ENCODE measurements at regions not wholly inside any gene's neighbourhood (a gene's known extent, or its start where the extent isn't known, plus 50 kb on each side); places are given as distances from the start of the nearest gene placed in this dataset.

GRCh38 chr5:101176605-101177004, 273.5 kb upstream of the ST8SIA4 start:
- peaks cover 0 to 7% (median 0%) of the 10 kb centered on the region in 5 donors for H3K27me3 Mint-ChIP-seq
- ChIA-PET POLR2A (no interaction called here), CTCF (no interaction called here)
- Histone ChIP-seq H3K36me3 (ENCODE audit: control insufficient read depth in 2 of 3, insufficient read depth in 3 of 3, low read length in 3 of 3) (no peaks in the 10 kb centered on the region), H3K9me3 (ENCODE audit: control insufficient read depth in 2 of 3, low read length in 3 of 3) (no peaks in the 10 kb centered on the region), H3K4me1 (ENCODE audit: control insufficient read depth in 2 of 2, insufficient read depth in 2 of 2, low read length in 2 of 2) (no peaks in the 10 kb centered on the region), H3K27ac (ENCODE audit: low read depth, low read length) (no peak overlapping the region), H3K27me3 (ENCODE audit: control insufficient read depth in 2 of 2, insufficient read depth in 2 of 2, low read length in 2 of 2) (no peaks in the 10 kb centered on the region), H3K4me3 (ENCODE audit: low read length) (no peak overlapping the region)
- H3K4me1 Mint-ChIP-seq, result no peaks in the 10 kb centered on the region
- ATAC-seq (no peak), DNase-seq (no peak)
- H3K4me3 Mint-ChIP-seq, result no peak overlapping the region
- H3K9me3 Mint-ChIP-seq, result peaks cover 0 to 8% (median 0%) of the 10 kb centered on the region in 11 donors
- H3K36me3 Mint-ChIP-seq, result no peaks in the 10 kb centered on the region
- intact Hi-C loops (cut with micrococcal nuclease), result no loop called here
- no peak overlapping the region for H3K27ac Mint-ChIP-seq

- no peaks in the 10 kb centered on the region for H3K36me3 ChIP-seq (ENCODE audit: control insufficient read depth in 2 of 3, insufficient read depth in 3 of 3, low read length in 3 of 3)
Measured at GRCh38 chr5:101174981-101175380, 271.9 kb upstream of the ST8SIA4 start.

DNA sequence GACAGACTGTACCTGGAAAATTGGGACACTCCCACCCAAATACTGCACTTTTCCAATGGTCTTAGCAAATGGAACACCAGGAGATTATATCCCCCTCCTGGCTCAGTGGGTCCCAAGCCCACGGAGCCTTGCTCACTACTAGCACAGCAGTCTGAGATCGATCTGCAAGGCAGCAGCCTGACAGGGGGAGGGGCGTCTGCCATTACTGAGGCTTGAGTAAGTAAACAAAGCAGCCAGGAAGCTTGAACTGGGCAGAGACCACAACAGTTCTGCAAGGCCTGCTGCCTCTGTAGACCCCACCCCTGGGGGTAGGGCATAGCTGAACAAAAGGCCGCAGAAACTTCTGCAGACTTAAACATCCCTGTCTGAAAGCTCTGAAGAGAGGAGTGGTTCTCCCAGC, 260.0 kb upstream of the ST8SIA4 start:
- CTCF ChIA-PET, result no interaction called here
- Mint-ChIP-seq H3K4me1 (no peaks in the 10 kb centered on the region), H3K9me3 (peaks cover 0 to 4% (median 0%) of the 10 kb centered on the region in 11 donors), H3K4me3 (no peak overlapping the region), H3K27ac (no peak overlapping the region), H3K36me3 (no peaks in the 10 kb centered on the region), H3K27me3 (peaks cover 0 to 14% (median 5%) of the 10 kb centered on the region in 5 donors)
- intact Hi-C loops (cut with micrococcal nuclease), result no loop called here
- Histone ChIP-seq H3K4me3 (ENCODE audit: low read length) (no peak overlapping the region), H3K36me3 (ENCODE audit: control insufficient read depth in 2 of 3, insufficient read depth in 3 of 3, low read length in 3 of 3) (no peaks in the 10 kb centered on the region), H3K9me3 (ENCODE audit: control insufficient read depth in 2 of 3, low read length in 3 of 3) (no peaks in the 10 kb centered on the region), H3K4me1 (ENCODE audit: control insufficient read depth in 2 of 2, insufficient read depth in 2 of 2, low read length in 2 of 2) (no peaks in the 10 kb centered on the region), H3K27me3 (ENCODE audit: control insufficient read depth in 2 of 2, insufficient read depth in 2 of 2, low read length in 2 of 2) (no peaks in the 10 kb centered on the region), H3K27ac (ENCODE audit: low read depth, low read length) (no peak overlapping the region)
- POLR2A ChIA-PET, result no interaction called here
- ATAC-seq (no peak), DNase-seq (no peak)

More at GRCh38 chr5:101174981-101175380, 271.9 kb upstream of the ST8SIA4 start:
- no peak overlapping the region for H3K4me3 ChIP-seq (ENCODE audit: low read length)
- ATAC-seq, result no peak
- peaks cover 0 to 5% (median 0%) of the 10 kb centered on the region in 5 donors for H3K27me3 Mint-ChIP-seq
- no peaks in the 10 kb centered on the region for H3K27me3 ChIP-seq (ENCODE audit: control insufficient read depth in 2 of 2, insufficient read depth in 2 of 2, low read length in 2 of 2)
- H3K9me3 ChIP-seq (ENCODE audit: control insufficient read depth in 2 of 3, low read length in 3 of 3), result no peaks in the 10 kb centered on the region
- H3K4me1 Mint-ChIP-seq, result no peaks in the 10 kb centered on the region
- POLR2A ChIA-PET, result no interaction called here
- no peak overlapping the region for H3K4me3 Mint-ChIP-seq
- CTCF ChIA-PET, result no interaction called here
- no peaks in the 10 kb centered on the region for H3K4me1 ChIP-seq (ENCODE audit: control insufficient read depth in 2 of 2, insufficient read depth in 2 of 2, low read length in 2 of 2)
- no peaks in the 10 kb centered on the region for H3K36me3 Mint-ChIP-seq
- DNase-seq, result no peak
- intact Hi-C loops (cut with micrococcal nuclease), result no loop called here
- no peak overlapping the region for H3K27ac Mint-ChIP-seq
- H3K27ac ChIP-seq (ENCODE audit: low read depth, low read length), result no peak overlapping the region
- H3K9me3 Mint-ChIP-seq, result peaks cover 0 to 8% (median 0%) of the 10 kb centered on the region in 11 donors

GRCh38 chr5:101160002-101160401, 256.9 kb upstream of the ST8SIA4 start:
- ATAC-seq (no peak), DNase-seq (no peak)
- no peaks in the 10 kb centered on the region for H3K4me1 Mint-ChIP-seq
- no peak overlapping the region for H3K27ac Mint-ChIP-seq
- H3K27me3 Mint-ChIP-seq, result peaks cover 0 to 11% (median 5%) of the 10 kb centered on the region in 5 donors
- H3K4me3 ChIP-seq (ENCODE audit: low read length), result no peak overlapping the region
- ChIA-PET CTCF (no interaction called here), POLR2A (no interaction called here)
- no peaks in the 10 kb centered on the region for H3K4me1 ChIP-seq (ENCODE audit: control insufficient read depth in 2 of 2, insufficient read depth in 2 of 2, low read length in 2 of 2)
- peaks cover 0 to 7% (median 0%) of the 10 kb centered on the region in 5 donors for H3K36me3 Mint-ChIP-seq
- H3K4me3 Mint-ChIP-seq, result no peak overlapping the region
- no peaks in the 10 kb centered on the region for H3K36me3 ChIP-seq (ENCODE audit: control insufficient read depth in 2 of 3, insufficient read depth in 3 of 3, low read length in 3 of 3)
- H3K9me3 ChIP-seq (ENCODE audit: control insufficient read depth in 2 of 3, low read length in 3 of 3), result no peaks in the 10 kb centered on the region
- intact Hi-C loops (cut with micrococcal nuclease), result no loop called here
- no peaks in the 10 kb centered on the region for H3K27me3 ChIP-seq (ENCODE audit: control insufficient read depth in 2 of 2, insufficient read depth in 2 of 2, low read length in 2 of 2)
- no peak overlapping the region for H3K27ac ChIP-seq (ENCODE audit: low read depth, low read length)
- peaks cover 0 to 13% (median 4%) of the 10 kb centered on the region in 11 donors for H3K9me3 Mint-ChIP-seq

DNA sequence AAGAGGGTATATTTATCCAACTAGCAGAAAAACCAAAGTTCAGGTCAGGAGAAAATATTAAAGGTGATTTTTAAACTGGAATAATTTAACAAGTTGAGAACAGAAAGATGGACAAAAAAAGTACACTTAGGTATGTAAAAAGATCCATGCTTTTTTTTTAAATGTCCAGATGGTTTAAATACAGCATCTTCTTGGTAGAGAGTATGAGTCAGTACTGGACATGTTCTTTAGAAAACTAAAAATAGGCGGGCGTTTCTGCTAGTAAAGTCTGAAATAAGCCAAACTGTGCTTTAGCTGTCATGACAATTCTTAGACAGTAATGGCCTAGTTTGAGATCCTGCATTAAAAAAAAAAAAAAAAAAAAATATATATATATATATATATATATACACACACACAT, 255.9 kb upstream of the ST8SIA4 start:
- Mint-ChIP-seq H3K4me1 (no peaks in the 10 kb centered on the region), H3K4me3 (no peak overlapping the region), H3K27ac (no peak overlapping the region), H3K9me3 (peaks cover 0 to 13% (median 4%) of the 10 kb centered on the region in 11 donors), H3K27me3 (peaks cover 0 to 7% (median 4%) of the 10 kb centered on the region in 5 donors), H3K36me3 (peaks cover 0 to 7% (median 0%) of the 10 kb centered on the region in 5 donors)
- Histone ChIP-seq H3K36me3 (ENCODE audit: control insufficient read depth in 2 of 3, insufficient read depth in 3 of 3, low read length in 3 of 3) (no peaks in the 10 kb centered on the region), H3K27me3 (ENCODE audit: control insufficient read depth in 2 of 2, insufficient read depth in 2 of 2, low read length in 2 of 2) (no peaks in the 10 kb centered on the region), H3K27ac (ENCODE audit: low read depth, low read length) (no peak overlapping the region), H3K4me1 (ENCODE audit: control insufficient read depth in 2 of 2, insufficient read depth in 2 of 2, low read length in 2 of 2) (no peaks in the 10 kb centered on the region), H3K9me3 (ENCODE audit: control insufficient read depth in 2 of 3, low read length in 3 of 3) (no peaks in the 10 kb centered on the region), H3K4me3 (ENCODE audit: low read length) (no peak overlapping the region)
- intact Hi-C loops (cut with micrococcal nuclease), result no loop called here
- ATAC-seq (no peak), DNase-seq (no peak)
- POLR2A ChIA-PET, result no interaction called here
- CTCF ChIA-PET, result no interaction called here

GRCh38 chr5:101153526-101153925, 250.4 kb upstream of the ST8SIA4 start:
- H3K27ac ChIP-seq (ENCODE audit: low read depth, low read length), result no peak overlapping the region
- CTCF ChIA-PET, result no interaction called here

DNA sequence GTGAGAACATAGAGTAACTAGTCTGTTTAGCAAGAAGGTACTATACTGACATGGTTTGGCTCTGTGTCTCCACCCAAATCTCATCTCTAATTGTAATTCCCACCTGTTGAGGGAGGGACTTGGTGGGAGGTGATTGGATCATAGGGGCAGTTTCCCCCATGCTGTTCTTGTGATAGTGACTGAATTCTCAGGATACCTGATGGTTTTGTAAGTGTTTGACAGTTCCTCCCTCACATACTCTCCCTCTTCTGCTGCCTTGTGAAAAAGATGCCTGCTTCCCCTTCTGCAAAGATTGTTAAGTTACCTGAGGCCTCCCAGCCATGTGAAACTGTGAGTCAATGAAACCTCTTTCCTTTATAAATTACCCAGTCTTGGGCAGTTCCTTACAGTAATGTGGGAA, 240.4 kb upstream of the ST8SIA4 start:
- no peaks in the 10 kb centered on the region for H3K4me1 Mint-ChIP-seq
- ATAC-seq (no peak), DNase-seq (no peak)
- no peak overlapping the region for H3K27ac Mint-ChIP-seq
- no peak overlapping the region for H3K4me3 ChIP-seq (ENCODE audit: low read length)
- H3K27me3 Mint-ChIP-seq, result peaks cover 0 to 9% (median 6%) of the 10 kb centered on the region in 5 donors
- H3K9me3 ChIP-seq (ENCODE audit: control insufficient read depth in 2 of 3, low read length in 3 of 3), result no peaks in the 10 kb centered on the region
- no peak overlapping the region for H3K4me3 Mint-ChIP-seq
- POLR2A ChIA-PET, result no interaction called here
- no peaks in the 10 kb centered on the region for H3K27me3 ChIP-seq (ENCODE audit: control insufficient read depth in 2 of 2, insufficient read depth in 2 of 2, low read length in 2 of 2)
- H3K36me3 ChIP-seq (ENCODE audit: control insufficient read depth in 2 of 3, insufficient read depth in 3 of 3, low read length in 3 of 3), result no peaks in the 10 kb centered on the region
- peaks cover 0 to 17% (median 3%) of the 10 kb centered on the region in 11 donors for H3K9me3 Mint-ChIP-seq
- CTCF ChIA-PET, result no interaction called here
- intact Hi-C loops (cut with micrococcal nuclease), result no loop called here
- H3K36me3 Mint-ChIP-seq, result no peaks in the 10 kb centered on the region
- no peaks in the 10 kb centered on the region for H3K4me1 ChIP-seq (ENCODE audit: control insufficient read depth in 2 of 2, insufficient read depth in 2 of 2, low read length in 2 of 2)
- no peak overlapping the region for H3K27ac ChIP-seq (ENCODE audit: low read depth, low read length)

More at GRCh38 chr5:101153526-101153925, 250.4 kb upstream of the ST8SIA4 start:
- H3K9me3 Mint-ChIP-seq, result peaks cover 0 to 13% (median 4%) of the 10 kb centered on the region in 11 donors
- intact Hi-C loops (cut with micrococcal nuclease), result no loop called here
- peaks cover 0 to 5% (median 0%) of the 10 kb centered on the region in 5 donors for H3K27me3 Mint-ChIP-seq
- POLR2A ChIA-PET, result no interaction called here
- Histone ChIP-seq H3K4me3 (ENCODE audit: low read length) (no peak overlapping the region), H3K9me3 (ENCODE audit: control insufficient read depth in 2 of 3, low read length in 3 of 3) (no peaks in the 10 kb centered on the region), H3K36me3 (ENCODE audit: control insufficient read depth in 2 of 3, insufficient read depth in 3 of 3, low read length in 3 of 3) (no peaks in the 10 kb centered on the region), H3K4me1 (ENCODE audit: control insufficient read depth in 2 of 2, insufficient read depth in 2 of 2, low read length in 2 of 2) (no peaks in the 10 kb centered on the region), H3K27me3 (ENCODE audit: control insufficient read depth in 2 of 2, insufficient read depth in 2 of 2, low read length in 2 of 2) (peaks cover 0 to 5% of the 10 kb centered on the region in 2 donors)
- H3K4me3 Mint-ChIP-seq, result no peak overlapping the region
- peaks cover 0 to 2% (median 0%) of the 10 kb centered on the region in 7 donors for H3K4me1 Mint-ChIP-seq
- no peak overlapping the region for H3K27ac Mint-ChIP-seq
- DNase-seq (no peak), ATAC-seq (no peak)
- peaks cover 0 to 7% (median 0%) of the 10 kb centered on the region in 5 donors for H3K36me3 Mint-ChIP-seq

Measured in naive thymus-derived CD4-positive, alpha-beta T cell (primary cell).